ENCODE measurements at regions not wholly inside any gene's neighbourhood (a gene's known extent, or its start where the extent isn't known, plus 50 kb on each side); places are given as distances from the start of the nearest gene placed in this dataset.
"Not testable (repeated sequence)": the region's sequence is repeated elsewhere in the genome, so short reads cannot be mapped to it uniquely, and the experiment has no call there.

DNA sequence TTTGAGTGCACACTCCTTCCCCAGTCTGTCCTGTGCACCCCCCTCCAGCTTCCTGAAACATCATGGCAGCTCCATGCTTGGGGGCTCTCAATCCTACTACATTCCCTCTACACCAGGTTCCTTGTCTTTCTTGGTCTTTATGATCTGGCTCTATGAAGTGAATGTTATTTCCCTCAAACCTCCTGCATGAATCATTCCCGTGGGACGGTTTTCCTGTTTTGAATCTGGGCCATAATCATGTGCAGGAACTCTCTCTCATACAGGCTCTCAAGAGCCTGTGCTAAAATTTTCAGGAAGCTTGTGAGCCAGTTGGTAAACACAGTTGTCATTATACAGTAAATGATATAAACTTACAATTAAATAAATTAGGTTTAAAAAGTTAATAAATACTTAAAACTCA, 89.8 kb upstream of the KCNE2 start:
- DNase-seq: no peak

DNA sequence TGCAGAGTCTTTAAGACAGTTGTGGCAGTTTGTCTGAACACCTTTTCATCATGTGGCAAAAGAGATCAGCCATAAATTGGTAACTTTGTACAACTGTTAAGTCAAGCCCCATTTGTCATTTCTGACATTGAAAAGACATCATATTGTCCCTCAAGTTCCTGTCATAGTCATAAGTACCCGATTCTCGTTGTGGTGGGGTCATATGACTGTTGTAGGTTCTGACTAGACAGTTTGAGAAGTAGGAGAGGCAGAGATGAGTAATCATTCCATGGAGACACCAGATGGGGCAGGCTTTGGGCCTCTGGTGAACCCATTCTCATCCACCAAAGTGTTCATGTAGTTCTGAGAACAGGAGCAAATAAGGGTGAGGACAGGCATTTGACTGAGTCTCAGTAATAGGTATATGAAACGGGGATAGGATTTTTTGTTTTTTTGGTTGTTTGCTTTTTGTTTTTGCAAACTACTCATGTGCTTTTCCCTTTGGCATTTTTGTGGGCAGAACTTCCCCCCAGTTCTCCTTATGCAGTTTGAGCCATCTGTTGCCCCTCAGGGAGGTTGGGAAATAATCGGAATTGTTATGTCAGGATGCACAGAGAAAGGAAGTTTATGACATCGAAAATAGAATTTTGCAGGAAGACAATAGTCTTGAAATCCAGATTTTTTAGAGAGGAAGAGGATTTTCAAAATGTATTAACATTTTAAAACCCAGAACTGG, 86.9 kb upstream of the KCNE2 start:
- DNase-seq: no peak

DNA sequence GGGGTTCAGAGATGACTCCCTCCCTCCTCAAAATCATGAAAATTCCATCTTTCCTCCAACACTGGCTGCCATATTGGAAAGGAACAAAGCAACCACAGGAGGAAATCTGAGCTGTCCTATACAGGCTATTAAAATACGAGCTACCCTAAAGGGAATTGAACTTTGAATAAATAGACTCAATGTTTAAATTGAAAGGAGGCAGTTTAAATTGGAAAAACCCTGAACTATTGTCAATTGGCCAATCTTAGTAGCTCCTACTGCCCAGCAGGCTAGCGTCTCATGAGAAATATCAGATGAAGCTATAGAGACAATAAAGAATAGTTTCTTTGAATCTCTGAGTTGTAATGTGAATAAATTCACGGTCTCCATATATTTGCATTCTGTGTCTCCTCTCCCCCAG, 85.4 kb upstream of the KCNE2 start:
- no peak for DNase-seq

DNA sequence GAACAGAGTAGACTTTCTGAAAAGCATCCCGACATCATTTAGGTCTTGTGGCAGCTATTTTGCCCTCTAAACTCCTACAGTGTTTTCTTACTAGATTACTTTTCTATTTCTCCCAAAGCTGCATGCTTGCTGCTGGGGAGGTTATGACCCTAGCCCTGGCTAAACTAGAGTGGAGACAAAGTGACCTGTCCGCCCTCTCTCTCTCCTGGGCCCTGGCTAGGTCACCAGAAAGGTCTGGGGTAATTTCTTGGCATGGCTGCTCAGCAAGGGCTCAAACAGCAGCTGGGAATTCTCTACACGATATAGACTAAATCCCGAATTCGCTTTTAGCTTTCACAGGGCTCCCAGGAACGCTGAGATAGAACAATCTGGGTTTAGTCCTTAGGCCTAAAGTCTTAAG, 84.5 kb upstream of the KCNE2 start:
- DNase-seq: no peak

DNA sequence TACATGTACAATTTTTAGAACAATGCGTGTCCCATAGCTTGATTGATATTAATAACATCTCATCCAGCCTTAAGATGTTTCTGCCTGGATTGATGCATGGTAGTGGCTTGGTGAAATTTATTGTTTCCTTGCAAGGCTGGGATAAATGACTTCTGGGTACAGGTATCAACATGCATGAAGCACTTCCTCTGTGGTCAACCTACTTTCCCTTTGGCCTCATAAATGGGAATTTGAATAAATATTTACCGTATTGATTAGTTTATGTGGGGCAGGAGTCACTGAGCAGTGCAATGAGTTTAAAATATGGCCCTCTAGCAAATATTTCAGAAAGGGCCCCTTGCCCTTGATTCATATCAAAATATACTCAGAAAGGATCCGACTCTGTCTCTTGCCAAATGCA, 83.9 kb upstream of the KCNE2 start:
- DNase-seq: no peak

DNA sequence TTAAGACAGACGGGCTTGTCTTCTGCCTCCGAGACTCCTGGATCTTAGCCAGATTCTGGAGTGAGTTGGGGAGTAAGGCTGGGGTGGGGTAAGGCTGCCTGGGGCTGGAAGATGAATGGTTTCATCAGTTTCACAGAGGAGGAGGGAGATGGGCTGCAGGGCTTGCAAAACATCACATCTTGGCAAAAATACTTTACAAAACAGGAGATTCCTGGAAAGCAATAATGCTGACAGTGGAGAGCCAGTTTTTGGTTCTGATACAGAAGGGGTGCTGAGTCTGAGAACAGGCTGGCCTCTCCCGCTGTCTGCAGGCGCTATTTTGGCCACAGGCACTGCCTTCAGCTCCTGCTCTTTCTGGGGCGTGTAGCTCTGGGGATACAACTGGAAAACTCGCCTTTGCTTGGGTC, 83.4 kb upstream of the KCNE2 start:
- DNase-seq: no peak

DNA sequence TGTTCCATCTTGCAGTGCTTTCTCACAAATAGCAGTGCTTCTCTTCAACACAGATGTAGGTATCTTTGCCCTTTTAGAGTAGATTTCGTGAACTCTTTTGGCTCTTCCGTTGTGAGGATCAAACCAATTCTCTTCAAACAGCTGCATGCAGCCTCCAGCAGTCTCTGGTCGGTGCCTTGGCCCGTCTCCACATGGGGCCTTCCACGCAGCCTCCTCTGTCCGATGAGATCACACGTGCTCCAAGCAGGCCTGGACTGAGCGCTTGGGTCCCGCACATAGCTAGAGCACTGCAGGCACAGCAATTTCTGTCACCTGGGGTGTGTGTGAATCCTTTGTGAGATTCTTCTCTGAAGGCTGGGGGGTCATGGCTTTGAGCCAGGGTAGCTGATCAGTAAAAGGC, 82.8 kb upstream of the KCNE2 start:
- no peak for DNase-seq

DNA sequence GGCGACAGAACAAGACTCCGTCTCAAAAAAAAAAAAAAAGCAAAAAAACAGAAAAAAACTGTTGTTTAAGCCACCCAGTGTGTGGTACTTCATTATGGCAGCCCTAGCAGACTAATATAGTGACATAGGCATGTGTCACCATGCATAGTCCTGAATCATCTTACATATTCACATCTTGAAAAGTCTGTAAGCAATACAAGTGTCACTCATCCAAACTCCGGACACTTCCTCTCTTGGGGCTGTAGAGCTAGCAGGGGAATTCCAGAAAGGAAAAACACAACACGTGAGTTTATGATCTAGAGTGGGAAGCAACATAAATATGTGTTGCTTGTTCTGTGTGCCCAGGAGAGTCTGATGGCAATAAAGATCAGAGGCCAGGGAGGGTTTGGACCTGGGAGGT, 81.6 kb upstream of the KCNE2 start:
- DNase-seq: no peak

DNA sequence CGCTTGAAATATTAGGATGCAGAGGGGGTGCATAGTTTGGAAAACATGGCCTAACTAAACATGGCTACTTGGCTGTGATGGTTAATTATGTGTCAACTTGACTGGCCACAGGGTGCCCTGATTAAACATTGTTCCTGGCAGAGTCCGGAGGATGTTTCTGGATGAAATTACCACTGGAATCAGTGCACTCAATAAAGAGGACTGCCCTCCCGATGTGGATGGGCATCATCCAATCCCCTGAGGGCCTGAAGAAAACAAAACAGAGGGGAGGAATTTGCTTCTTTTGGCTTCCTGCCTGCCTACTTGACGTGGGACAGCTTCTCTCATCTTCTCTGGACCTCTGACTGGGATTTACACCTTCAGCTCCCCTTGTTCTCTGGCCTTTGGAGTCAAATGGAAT, 79.1 kb upstream of the KCNE2 start:
- DNase-seq: no peak

DNA sequence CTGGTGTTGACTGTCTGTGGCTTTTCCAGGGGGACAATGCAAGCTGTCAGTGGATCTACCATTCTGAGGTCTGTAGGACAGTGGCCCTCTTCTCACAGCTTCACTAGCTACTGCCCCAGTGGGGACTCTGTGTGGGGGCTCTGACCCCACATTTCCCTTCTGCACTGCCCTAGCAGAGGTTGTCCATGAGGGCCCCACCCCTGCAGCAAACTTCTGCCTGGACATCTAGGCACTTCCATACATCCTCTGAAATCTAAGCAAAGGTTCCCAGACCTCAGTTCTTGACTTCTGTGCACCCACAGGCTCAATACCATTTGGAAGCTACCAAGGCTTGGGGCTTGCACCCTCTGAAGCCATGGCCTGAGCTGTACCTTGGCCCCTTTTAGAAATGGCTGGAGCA, 75.8 kb upstream of the KCNE2 start:
- not testable (repeated sequence) for DNase-seq

DNA sequence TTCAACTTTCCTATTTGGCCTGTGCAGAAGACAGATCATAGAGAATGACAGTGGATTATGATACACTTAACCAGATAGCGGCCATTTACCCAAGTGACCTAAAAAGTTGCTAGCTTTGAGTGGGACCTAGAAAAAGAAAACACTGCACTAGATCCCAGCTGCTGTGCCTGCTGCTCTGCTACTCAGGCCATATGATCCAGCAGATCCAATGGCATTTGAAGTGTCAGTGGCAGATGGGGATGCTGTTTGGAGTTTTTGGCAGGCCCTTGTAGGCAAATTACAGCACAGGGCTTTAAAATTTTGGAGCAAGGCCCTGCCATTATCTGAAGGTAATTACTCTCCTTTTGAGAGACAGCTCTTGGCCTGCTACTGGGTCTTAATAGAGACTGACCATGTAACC, 74.0 kb upstream of the KCNE2 start:
- DNase-seq: no peak

DNA sequence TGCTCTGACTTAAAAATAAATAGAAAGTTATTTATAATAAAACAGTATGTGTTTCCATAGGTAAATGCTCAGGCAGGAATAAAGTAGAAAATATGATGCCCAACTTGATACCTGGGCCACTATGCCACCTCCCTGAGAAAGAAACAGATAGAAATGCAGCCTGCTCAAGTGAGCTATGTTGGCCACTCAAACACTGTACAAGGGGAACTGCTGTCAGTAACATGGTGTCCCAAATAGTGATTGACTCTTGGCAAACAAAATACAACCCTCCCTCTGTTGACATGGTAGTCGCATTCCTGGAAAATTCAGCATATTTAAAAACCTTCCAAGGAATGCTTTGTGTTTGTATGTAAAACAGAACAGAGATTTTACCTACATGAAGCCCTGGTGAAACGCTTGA, 66.9 kb upstream of the KCNE2 start:
- no peak for DNase-seq

DNA sequence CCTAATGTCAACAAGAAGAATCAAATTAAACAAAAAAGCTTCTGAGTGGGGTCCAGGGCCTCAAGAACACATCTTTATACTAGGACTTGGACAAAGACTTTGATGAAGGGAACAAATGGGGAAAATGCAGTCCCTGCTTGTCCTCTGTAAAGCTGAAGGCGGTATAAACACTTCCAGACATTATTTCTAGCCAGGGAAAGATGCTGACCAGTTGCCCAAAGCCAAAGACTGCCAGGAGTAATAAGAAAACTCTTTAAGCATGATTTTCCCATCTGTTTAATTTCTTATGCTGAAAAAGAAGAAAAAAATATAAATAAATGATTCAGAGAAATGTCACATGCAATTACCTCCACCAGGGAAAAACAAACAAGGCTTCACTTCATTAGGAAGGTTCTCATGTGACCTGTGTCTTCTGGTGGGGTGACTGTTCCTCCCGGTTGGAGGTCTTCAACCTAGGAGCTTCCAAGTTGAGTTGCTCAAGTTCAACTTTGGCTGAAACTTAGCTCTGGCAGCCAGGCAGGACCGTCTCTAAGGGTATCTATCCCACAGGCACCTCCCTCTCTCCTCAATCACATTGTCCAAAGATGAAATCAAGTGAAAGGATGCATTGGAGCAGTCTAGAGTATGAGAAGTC, 65.2 kb upstream of the KCNE2 start:
- DNase-seq: no peak

DNA sequence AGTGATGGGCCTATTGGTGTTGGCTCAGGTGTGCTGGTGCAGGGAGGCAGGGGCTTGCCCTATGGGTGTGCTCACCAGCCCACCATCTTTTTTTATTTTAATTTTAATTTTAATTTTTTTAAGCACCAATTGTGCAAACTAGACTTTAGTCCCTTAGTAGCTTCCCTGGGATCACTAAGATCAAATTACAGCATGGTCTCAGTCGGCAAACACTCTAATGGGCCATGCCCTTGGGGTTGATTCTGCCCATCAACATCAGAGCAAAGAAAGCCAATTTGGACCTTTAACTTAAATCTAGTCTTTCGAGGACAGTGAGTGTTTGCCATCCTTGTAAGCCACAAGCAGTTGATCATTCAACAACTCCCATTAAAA, 64.7 kb upstream of the KCNE2 start:
- no peak for DNase-seq

DNA sequence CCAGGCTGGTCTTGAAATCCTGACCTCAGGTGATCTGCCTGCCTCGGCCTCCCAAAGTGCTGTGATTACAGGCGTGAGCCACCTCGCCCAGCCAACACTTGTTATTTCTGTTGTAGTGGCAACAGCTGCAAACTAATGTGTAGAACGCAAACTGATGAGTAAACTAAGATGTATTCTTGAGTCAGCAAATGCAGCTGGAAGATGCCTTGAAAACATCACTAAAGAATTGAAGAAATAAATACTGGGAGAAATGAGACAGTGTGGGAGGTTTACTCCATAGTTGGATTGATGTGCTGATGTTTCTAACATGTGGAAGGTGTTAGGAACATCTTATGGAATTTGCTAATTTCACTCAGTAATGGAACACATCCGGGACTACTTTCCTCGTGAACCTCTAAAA, 61.3 kb upstream of the KCNE2 start:
- no peak for DNase-seq

DNA sequence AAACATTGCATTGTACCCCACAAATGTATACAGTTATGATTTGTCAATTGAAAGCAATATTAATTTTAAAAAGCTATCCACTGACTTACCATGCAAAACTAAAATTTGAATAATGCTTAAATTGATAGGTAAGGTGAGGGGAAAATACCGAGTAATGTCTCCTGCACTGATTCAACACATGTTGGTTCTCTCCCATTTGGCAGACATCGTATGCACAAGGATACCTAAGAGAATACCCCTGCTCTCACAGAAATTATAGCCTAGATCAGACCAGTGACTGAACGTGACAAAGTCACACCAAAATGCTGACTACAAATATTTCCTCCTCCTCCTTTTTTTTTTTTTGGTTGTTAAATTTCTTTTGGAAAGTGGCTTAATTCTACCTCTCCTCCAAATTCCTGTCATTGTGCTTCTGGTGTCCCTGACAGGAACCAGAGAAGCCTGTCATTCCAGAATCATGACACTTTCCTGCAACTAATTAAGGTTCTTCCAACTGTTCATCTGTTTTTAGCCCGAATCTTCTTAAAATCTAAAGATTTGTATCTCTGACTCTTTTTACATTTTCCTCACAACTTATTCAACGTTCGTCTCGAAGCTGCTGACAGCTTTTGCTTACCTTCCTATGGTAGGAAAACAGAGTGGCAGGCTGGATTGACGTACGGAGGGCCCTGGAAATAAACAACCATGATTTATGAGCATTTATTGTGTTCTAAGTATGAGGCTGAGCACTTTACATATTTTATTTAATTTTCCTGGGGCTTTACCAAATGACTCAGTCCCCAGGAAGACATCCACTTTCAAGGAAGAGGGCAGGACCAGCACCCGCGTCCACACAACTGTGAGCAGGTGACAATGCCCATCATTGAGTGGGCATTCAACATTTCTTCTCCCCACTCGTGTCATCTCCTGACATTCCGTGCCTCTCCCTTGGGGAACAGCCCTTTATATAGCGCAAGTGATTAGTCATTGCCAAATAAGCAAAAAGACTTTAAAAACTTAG, 57.9 kb upstream of the KCNE2 start:
- no peak for DNase-seq

DNA sequence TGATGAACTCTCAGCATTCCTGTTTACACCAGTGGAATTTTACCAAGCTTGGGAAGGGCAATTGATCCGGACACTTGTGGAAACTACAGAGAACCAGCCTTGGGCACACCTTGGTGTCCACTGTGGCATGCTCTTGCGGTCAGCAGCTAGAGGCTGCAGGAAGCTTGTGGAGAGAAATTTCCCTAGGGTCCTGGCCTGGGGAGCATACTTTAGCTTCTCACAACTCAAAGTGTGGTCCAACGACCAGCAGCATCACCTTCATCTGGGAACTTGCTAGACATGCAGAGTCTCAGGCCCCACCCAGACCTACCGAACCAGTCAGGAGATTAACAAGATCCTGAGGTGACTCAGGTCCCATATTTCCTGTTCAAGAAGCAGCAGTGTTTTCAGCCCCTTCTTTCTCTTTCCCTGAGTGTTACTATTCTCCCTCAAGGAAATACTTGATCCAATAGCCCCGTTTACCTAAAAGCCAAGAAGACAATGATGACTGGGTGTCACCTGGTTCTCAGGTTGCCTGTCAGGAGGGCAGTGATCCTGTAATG, 55.7 kb upstream of the KCNE2 start:
- DNase-seq: no peak

DNA sequence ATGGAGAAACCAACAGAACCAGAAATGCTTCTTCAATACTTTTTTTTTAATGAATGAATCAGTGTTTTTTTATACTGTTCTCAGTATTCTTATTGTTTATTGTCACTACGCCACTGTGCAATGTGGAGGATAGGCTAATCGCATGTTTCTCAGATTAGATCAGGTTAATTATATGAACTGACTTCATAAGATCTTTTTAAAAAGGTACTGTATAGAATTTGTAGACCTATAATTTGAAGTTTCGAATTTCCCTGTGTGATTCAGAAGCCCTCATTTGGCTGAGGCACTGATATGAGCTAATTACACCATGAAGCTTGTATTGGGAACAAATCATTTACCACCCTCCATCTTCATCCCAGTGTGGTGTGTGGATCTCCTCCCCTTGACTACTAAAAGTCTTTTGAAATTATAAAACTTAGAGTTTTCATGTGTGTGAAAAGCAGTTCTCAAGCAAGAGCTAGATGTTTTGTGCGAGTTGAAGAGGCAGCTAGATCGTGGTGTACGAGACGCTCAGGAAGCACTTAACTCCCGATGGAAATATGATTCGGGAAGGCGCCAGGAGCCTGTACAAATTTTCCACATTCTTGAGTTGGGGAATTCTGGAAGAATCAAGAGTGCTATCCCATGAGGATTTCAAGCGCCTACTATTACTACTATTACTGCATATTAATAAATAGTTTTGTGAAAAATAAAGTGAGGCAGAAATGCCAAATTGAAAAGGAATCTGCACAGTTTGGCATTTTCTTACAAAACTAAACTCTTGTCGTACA, 52.1 kb upstream of the KCNE2 start:
- no peak for DNase-seq

DNA sequence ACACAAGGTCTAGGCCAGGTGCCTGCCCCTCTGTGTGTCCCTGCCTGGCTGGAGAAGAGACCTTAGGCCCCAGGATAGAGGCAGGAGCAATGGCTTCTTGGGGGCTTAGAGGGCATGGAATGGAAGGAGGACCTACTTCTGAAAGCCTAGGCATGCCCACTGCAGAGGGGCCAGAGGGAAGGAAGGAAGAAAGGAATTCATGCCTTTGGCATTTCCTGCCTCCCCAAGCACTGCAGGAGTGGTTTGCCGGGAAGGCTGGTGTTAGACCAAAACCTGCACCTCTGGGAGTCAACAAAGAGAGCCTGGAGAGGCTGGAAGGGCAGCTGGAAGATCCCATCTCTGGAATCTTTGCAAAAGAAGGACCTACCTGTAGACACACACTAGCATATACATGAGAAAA, 50.7 kb upstream of the KCNE2 start:
- DNase-seq: no peak

Data from activated gamma-delta T cell treated with Interleukin-2 at 50 U/mL for 16 hours (primary cell).